ENCODE measurements at regions not wholly inside any gene's neighbourhood (a gene's known extent, or its start where the extent isn't known, plus 50 kb on each side); places are given as distances from the start of the nearest gene placed in this dataset.

DNA sequence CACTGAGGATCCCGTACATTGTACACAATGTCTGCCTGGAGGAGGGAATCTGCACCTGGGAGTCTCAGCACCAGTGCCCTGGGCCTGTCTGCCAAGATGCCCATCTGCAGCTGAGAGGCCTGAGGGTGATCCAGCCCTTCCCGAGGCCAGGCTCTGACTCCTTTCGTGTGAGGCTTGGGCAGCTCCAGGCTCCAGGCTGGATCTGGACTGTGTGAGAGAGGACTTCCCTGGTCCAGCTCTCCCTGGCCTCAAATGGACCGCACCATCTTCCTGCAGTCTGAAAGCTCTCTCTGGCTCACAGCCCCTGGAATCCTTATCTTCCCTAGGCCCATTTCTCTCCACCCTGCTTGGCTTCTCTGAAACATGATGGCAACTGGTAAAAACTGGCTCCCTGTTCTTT, 324.6 kb downstream of the DYSF start:
- FAIRE-seq: no peak

DNA sequence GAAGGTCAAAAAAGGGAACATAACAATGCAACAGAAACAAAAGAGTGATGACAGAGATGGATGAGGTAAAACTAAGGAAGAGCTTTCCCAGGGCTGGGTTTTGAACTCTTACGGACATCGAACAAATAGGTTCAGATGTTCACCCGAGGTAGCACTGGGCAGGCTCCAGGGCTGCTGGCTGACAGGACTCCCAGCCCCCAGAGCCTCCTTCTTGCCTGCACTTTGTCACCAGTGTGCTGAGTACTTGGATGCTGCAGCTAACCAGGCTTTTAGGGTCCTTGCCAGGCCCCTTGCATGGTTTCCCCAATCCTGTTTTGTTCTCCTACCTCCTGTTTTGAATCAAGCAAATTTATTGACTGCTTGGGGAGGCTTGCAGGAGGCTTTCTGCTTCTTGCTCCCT, 322.9 kb downstream of the DYSF start:
- FAIRE-seq: no peak
- no peak for TF ChIP-seq POLR2AphosphoS5 (IDR thresholded peaks at IDR 0.05; ENCODE audit: low read depth, low read length)
- no peak for TF ChIP-seq TAF1 (IDR thresholded peaks at IDR 0.05; ENCODE audit: borderline replicate concordance, low read depth, low read length)
- TF ChIP-seq POLR2A (IDR thresholded peaks at IDR 0.05; ENCODE audit: low read depth, low read length): no peak
- DNase-seq (ENCODE audit: insufficient read length): no peak

More for the DNA sequence above, 324.6 kb downstream of the DYSF start:
- TF ChIP-seq POLR2A (IDR thresholded peaks at IDR 0.05; ENCODE audit: low read depth, low read length) (no peak), POLR2AphosphoS5 (IDR thresholded peaks at IDR 0.05; ENCODE audit: low read depth, low read length) (no peak), TAF1 (IDR thresholded peaks at IDR 0.05; ENCODE audit: borderline replicate concordance, low read depth, low read length) (no peak)
- no peak for DNase-seq (ENCODE audit: insufficient read length)

DNA sequence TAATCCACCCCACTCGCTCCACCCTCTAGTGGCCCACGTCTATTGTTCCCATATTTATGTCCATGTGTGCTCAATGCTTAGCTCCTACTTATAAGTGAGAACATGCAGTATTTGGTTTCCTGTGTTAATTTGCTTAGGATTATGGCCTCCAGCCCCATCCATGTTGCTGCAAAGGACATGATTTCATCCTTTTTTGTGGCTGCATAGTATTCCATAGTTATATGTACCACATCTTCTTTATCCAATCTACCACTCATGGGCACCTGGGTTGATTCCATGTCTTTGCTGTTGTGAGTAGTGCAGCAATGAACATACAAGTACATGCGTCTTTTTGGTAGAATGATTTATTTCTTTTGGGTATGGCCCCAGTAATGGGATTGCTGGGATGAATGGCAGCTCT, 319.9 kb downstream of the DYSF start:
- no peak for FAIRE-seq
- TF ChIP-seq POLR2A (IDR thresholded peaks at IDR 0.05; ENCODE audit: low read depth, low read length): no peak
- TF ChIP-seq TAF1 (IDR thresholded peaks at IDR 0.05; ENCODE audit: borderline replicate concordance, low read depth, low read length): no peak
- TF ChIP-seq POLR2AphosphoS5 (IDR thresholded peaks at IDR 0.05; ENCODE audit: low read depth, low read length): no peak
- DNase-seq (ENCODE audit: insufficient read length): no peak

DNA sequence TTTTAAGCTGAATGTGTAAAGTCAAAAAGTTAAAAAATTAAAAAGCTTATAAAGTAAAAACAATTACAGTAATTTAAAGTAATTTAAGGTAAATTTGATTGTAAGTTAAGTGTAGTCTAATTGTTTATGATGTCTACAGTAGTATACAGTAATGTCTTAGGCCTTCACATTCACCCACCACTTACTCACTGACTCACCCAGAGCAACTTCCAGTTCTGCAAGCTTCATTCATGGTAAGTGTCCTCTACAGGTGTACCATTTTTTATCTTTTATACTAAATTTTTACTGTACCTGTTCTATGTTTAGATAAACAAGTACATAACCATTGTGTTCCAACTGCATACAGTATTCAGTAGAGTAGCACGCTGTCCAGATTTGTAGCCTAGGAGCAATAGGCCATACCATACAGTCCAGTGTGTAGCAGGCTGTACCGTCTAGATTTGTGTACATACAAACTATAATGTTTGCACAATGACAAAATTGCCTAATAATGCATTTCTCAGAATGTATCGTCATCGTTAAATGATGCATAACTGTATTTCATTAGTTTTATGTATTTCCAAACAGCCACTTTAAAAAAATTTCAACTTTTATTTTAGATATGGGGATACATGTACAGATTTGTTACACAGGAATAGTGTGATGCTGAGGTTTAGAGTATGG, 319.3 kb downstream of the DYSF start:
- FAIRE-seq: no peak
- TF ChIP-seq POLR2A (IDR thresholded peaks at IDR 0.05; ENCODE audit: low read depth, low read length): no peak
- no peak for TF ChIP-seq TAF1 (IDR thresholded peaks at IDR 0.05; ENCODE audit: borderline replicate concordance, low read depth, low read length)
- TF ChIP-seq POLR2AphosphoS5 (IDR thresholded peaks at IDR 0.05; ENCODE audit: low read depth, low read length): no peak
- no peak for DNase-seq (ENCODE audit: insufficient read length)

GRCh38 chr2:71767663-71768062, 314.3 kb downstream of the DYSF start:
- FAIRE-seq: no peak
- TF ChIP-seq POLR2A (IDR thresholded peaks at IDR 0.05; ENCODE audit: low read depth, low read length) (no peak), POLR2AphosphoS5 (IDR thresholded peaks at IDR 0.05; ENCODE audit: low read depth, low read length) (no peak), TAF1 (IDR thresholded peaks at IDR 0.05; ENCODE audit: borderline replicate concordance, low read depth, low read length) (no peak)
- DNase-seq (ENCODE audit: insufficient read length): no peak

GRCh38 chr2:71759060-71759459, 305.7 kb downstream of the DYSF start:
- no peak for FAIRE-seq

DNA sequence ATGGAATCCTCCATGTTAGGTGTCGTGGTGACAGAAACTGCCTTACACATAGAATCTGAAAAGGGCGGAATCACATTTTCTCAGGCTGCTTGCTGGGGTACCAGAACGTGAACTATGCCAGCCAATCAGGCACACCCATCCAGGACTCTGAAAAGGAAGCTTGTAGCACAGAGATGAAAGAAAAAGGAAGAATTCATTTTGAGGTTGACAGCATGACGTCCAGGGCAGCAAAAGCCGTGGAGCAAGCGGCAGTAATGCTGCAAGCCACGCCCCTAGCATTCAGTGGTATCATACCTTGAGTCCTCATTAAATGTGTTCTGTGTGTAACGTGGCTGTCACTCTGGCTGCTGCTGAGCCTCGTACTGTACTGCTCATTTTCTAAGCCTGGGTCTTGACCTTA, 304.0 kb downstream of the DYSF start:
- no peak for DNase-seq (ENCODE audit: insufficient read length)
- TF ChIP-seq POLR2AphosphoS5 (IDR thresholded peaks at IDR 0.05; ENCODE audit: low read depth, low read length): no peak
- no peak for TF ChIP-seq TAF1 (IDR thresholded peaks at IDR 0.05; ENCODE audit: borderline replicate concordance, low read depth, low read length)
- no peak for TF ChIP-seq POLR2A (IDR thresholded peaks at IDR 0.05; ENCODE audit: low read depth, low read length)
- no peak for FAIRE-seq

More at GRCh38 chr2:71759060-71759459, 305.7 kb downstream of the DYSF start:
- no peak for DNase-seq (ENCODE audit: insufficient read length)
- no peak for TF ChIP-seq TAF1 (IDR thresholded peaks at IDR 0.05; ENCODE audit: borderline replicate concordance, low read depth, low read length)
- TF ChIP-seq POLR2A (IDR thresholded peaks at IDR 0.05; ENCODE audit: low read depth, low read length): no peak
- TF ChIP-seq POLR2AphosphoS5 (IDR thresholded peaks at IDR 0.05; ENCODE audit: low read depth, low read length): no peak

- FAIRE-seq (no peak), DNase-seq (ENCODE audit: insufficient read length) (no peak)
Measured at GRCh38 chr2:71756280-71756906, 303.0 kb downstream of the DYSF start.

GRCh38 chr2:71751590-71751989, 298.2 kb downstream of the DYSF start:
- DNase-seq (ENCODE audit: insufficient read length) (no peak), FAIRE-seq (no peak)
- no peak for TF ChIP-seq POLR2AphosphoS5 (IDR thresholded peaks at IDR 0.05; ENCODE audit: low read depth, low read length)

More at GRCh38 chr2:71756280-71756906, 303.0 kb downstream of the DYSF start:
- TF ChIP-seq POLR2A (IDR thresholded peaks at IDR 0.05; ENCODE audit: low read depth, low read length): no peak
- no peak for TF ChIP-seq TAF1 (IDR thresholded peaks at IDR 0.05; ENCODE audit: borderline replicate concordance, low read depth, low read length)
- TF ChIP-seq POLR2AphosphoS5 (IDR thresholded peaks at IDR 0.05; ENCODE audit: low read depth, low read length): no peak

GRCh38 chr2:71749671-71750101, 296.3 kb downstream of the DYSF start:
- no peak for DNase-seq (ENCODE audit: insufficient read length)
- TF ChIP-seq POLR2AphosphoS5 (IDR thresholded peaks at IDR 0.05; ENCODE audit: low read depth, low read length) (no peak), TAF1 (IDR thresholded peaks at IDR 0.05; ENCODE audit: borderline replicate concordance, low read depth, low read length) (no peak), POLR2A (IDR thresholded peaks at IDR 0.05; ENCODE audit: low read depth, low read length) (no peak)
- FAIRE-seq: no peak

DNA sequence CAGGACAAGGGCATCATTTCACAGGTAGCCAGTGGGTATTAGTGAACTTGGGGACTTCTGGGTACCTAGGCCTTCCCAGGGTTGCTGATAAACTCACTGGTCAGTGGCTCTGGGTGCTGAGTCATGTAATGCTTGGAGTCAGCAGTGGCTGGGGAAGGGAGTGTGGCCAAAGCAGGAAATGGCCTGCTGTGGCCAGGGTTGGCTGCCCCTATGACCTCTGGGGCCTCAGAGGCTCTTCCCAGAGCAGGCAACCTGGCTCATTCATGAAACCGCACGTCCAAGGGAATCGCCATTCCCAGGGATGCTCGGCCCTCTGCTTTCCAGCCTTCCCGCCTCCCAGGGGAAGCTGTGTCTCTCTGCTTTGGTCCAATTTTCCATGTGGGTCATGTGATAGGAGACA, 294.9 kb downstream of the DYSF start:
- FAIRE-seq (no peak), DNase-seq (ENCODE audit: insufficient read length) (no peak)
- no peak for TF ChIP-seq TAF1 (IDR thresholded peaks at IDR 0.05; ENCODE audit: borderline replicate concordance, low read depth, low read length)
- no peak for TF ChIP-seq POLR2AphosphoS5 (IDR thresholded peaks at IDR 0.05; ENCODE audit: low read depth, low read length)
- TF ChIP-seq POLR2A (IDR thresholded peaks at IDR 0.05; ENCODE audit: low read depth, low read length): no peak

DNA sequence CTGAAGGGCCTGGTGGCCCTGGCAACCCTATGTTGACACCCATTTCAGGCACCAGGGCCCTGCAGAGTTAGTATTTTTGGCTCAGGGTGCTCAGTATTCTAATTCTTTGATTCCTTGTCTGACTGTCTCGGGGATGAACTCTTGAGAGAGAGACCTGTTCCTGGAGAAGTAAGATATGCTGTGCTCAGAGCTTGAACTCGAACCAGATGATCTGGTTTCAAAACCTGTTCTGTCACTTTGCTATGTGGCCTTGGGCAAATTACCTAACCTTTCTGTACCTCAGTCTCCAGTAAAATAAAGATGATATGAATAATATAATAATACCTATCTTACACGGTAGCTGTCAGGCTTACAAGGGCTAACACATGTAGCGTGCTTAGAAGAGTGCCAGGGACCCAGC, 294.2 kb downstream of the DYSF start:
- no peak for FAIRE-seq
- no peak for TF ChIP-seq TAF1 (IDR thresholded peaks at IDR 0.05; ENCODE audit: borderline replicate concordance, low read depth, low read length)
- TF ChIP-seq POLR2A (IDR thresholded peaks at IDR 0.05; ENCODE audit: low read depth, low read length): no peak
- no peak for TF ChIP-seq POLR2AphosphoS5 (IDR thresholded peaks at IDR 0.05; ENCODE audit: low read depth, low read length)
- no peak for DNase-seq (ENCODE audit: insufficient read length)
